Calu3 (cell line): ENCODE measurements at regions not wholly inside any gene's neighbourhood (a gene's known extent, or its start where the extent isn't known, plus 50 kb on each side); places are given as distances from the start of the nearest gene placed in this dataset.
"Not testable (repeated sequence)": the region's sequence is repeated elsewhere in the genome, so short reads cannot be mapped to it uniquely, and the experiment has no call there.

ENCODE experiments used
- BruUV-seq: library from RNA; stranded (reverse); fragments of 400-500 nt; replicated peaks from 2 replicates; lab custom pipeline; 2021; lab: Mats Ljungman, UMichigan
- CTCF ChIA-PET: fragments of 300-600 bp; sonication (Branson Sonifier 250); formaldehyde crosslinking; loops from one replicate; lab custom pipeline; 2022; ENCODE audit warnings: antibody characterized with exemption; lab: Charles Lee
- DNase-seq: peaks from one replicate; pipeline ENCODE4 v3.0.0; 2022
- H3K27ac Mint-ChIP-seq: one replicate; pipeline ENCODE4 v1.8.0; 2022; ENCODE audit warnings: mixed read lengths; ENCODE audit not compliant: unreplicated experiment
- H3K27me3 Mint-ChIP-seq: one replicate; pipeline ENCODE4 v1.8.0; 2022; ENCODE audit warnings: mixed read lengths; ENCODE audit not compliant: unreplicated experiment
- H3K36me3 Mint-ChIP-seq: one replicate; pipeline ENCODE4 v1.8.0; 2022; ENCODE audit warnings: mild to moderate bottlenecking, moderate library complexity, mixed read lengths; ENCODE audit not compliant: insufficient read depth, unreplicated experiment
- H3K4me1 Mint-ChIP-seq: one replicate; pipeline ENCODE4 v1.8.0; 2022; ENCODE audit warnings: mild to moderate bottlenecking, low read depth, mixed read lengths; ENCODE audit not compliant: unreplicated experiment
- H3K4me3 Mint-ChIP-seq: one replicate; pipeline ENCODE4 v1.8.0; 2022; ENCODE audit warnings: mild to moderate bottlenecking, low read depth, moderate library complexity, mixed read lengths; ENCODE audit not compliant: unreplicated experiment
- H3K9me3 Mint-ChIP-seq: one replicate; pipeline ENCODE4 v1.8.0; 2022; ENCODE audit warnings: low read depth, mixed read lengths; ENCODE audit not compliant: unreplicated experiment
- intact Hi-C: fragments of 100-400 bp; cut with micrococcal nuclease; formaldehyde crosslinking; loops from one replicate; pipeline ENCODE4 v1.10.0; 2022; ENCODE audit not compliant: unreplicated experiment
- TF ChIP-seq, protein P1 (sequence below): fragments of 200-600 bp; IDR thresholded peaks from one replicate; pipeline ENCODE4 v1.8.0; 2022; ENCODE audit warnings: antibody characterized with exemption; ENCODE audit not compliant: unreplicated experiment

DNA sequence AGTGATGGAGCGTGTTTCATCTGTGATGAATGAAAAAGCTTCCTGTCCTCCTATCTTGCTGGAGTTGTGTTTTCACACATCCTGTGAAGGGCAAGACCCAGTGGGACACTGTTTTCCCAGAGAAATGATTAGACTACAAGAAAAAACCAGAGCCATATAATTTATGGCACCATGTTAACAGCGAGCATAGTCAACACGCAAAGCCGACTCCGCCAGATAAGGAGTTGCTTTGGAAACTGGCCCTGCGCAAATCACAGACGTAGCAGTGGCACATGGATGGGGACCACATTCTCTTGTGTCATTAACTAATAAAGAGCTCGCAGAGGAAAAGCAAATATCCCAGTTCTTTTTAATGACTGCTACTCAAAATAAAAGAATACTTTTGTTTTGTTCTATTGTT, 471.2 kb upstream of the RUNX1 start:
- BruUV-seq: no TSS peak
- Mint-ChIP-seq H3K4me1 (peaks cover 7% of the 10 kb centered on the region), H3K27me3 (no peaks in the 10 kb centered on the region), H3K27ac (no peak overlapping the region), H3K9me3 (no peaks in the 10 kb centered on the region), H3K4me3 (no peak overlapping the region), H3K36me3 (no peaks in the 10 kb centered on the region)
- TF ChIP-seq, protein P1, sequence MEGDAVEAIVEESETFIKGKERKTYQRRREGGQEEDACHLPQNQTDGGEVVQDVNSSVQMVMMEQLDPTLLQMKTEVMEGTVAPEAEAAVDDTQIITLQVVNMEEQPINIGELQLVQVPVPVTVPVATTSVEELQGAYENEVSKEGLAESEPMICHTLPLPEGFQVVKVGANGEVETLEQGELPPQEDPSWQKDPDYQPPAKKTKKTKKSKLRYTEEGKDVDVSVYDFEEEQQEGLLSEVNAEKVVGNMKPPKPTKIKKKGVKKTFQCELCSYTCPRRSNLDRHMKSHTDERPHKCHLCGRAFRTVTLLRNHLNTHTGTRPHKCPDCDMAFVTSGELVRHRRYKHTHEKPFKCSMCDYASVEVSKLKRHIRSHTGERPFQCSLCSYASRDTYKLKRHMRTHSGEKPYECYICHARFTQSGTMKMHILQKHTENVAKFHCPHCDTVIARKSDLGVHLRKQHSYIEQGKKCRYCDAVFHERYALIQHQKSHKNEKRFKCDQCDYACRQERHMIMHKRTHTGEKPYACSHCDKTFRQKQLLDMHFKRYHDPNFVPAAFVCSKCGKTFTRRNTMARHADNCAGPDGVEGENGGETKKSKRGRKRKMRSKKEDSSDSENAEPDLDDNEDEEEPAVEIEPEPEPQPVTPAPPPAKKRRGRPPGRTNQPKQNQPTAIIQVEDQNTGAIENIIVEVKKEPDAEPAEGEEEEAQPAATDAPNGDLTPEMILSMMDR: no peak
- DNase-seq: no peak
- intact Hi-C loops: loop anchor here (10.0 kb wide), 1 partner anchor 94 kb away; no protein-coding TSS in a partner anchor
- CTCF ChIA-PET: no interaction called here

DNA sequence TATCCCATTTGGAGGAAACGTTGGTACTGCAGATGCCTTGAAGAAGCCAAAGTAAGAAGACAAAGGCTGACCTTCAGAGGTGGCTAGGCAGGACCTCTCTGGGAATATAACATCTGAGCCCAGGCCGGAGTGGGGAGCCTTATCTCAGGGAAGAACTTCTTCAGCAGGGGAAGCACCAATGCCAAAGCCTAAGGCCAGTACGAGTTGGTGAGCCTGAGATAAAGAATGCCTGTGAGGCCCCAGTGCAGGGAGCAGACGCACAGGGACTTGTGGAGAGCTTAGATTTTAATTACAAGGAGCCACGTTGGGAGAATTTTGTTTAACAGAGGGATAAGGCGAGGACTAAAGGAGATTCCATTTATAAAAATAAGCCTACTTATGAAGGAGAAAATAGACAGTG, 468.8 kb upstream of the RUNX1 start:
- DNase-seq: no peak
- CTCF ChIA-PET: no interaction called here
- BruUV-seq: no TSS peak
- H3K27ac Mint-ChIP-seq: no peak overlapping the region
- TF ChIP-seq, protein P1: no peak
- intact Hi-C loops: no loop called here
- H3K9me3 Mint-ChIP-seq: no peaks in the 10 kb centered on the region
- H3K4me3 Mint-ChIP-seq: no peak overlapping the region
- H3K36me3 Mint-ChIP-seq: no peaks in the 10 kb centered on the region
- H3K4me1 Mint-ChIP-seq: no peaks in the 10 kb centered on the region
- no peaks in the 10 kb centered on the region for H3K27me3 Mint-ChIP-seq

DNA sequence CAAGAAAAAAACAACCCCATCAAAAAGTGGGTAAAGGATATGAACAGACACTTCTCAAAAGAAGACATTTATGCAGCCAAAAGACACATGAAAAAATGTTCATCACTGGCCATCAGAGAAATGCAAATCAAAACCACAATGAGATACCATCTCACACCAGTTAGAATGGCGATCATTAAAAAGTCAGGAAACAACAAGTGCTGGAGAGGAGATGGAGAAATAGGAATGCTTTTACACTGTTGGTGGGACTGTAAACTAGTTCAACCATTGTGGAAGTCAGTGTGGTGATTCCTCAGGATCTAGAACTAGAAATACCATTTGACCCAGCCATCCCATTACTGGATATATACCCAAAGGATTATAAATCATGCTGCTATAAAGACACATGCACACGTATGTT, 467.2 kb upstream of the RUNX1 start:
- H3K27me3 Mint-ChIP-seq, CTCF ChIA-PET, H3K27ac Mint-ChIP-seq, DNase-seq, intact Hi-C loops, H3K4me3 Mint-ChIP-seq, H3K36me3 Mint-ChIP-seq, BruUV-seq, H3K9me3 Mint-ChIP-seq: not testable (repeated sequence)
- H3K4me1 Mint-ChIP-seq: peaks cover 10% of the 10 kb centered on the region

DNA sequence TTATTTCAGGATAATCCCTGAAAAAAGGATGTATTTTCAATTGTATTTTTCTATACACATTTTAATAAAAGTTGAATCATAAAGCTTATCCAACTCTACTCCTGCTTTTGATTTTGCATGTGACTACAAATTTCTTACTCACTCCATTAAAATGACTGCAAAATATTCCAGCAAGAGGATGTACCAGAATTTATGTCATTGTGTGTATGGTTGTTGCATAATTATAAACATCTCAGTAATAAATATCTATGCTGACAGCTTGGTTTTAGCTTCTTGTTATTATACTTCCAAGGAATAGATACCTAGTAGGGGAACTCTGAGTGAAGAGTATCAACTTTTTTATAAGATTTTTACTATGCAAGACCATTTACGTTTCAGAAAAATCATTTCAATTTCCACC, 463.2 kb upstream of the RUNX1 start:
- no peak for DNase-seq
- H3K4me3 Mint-ChIP-seq: no peak overlapping the region
- H3K36me3 Mint-ChIP-seq: no peaks in the 10 kb centered on the region
- no TSS peak for BruUV-seq
- H3K27ac Mint-ChIP-seq: no peak overlapping the region
- intact Hi-C loops: no loop called here
- no peaks in the 10 kb centered on the region for H3K27me3 Mint-ChIP-seq
- TF ChIP-seq, protein P1: no peak
- CTCF ChIA-PET: no interaction called here
- H3K9me3 Mint-ChIP-seq: no peaks in the 10 kb centered on the region
- H3K4me1 Mint-ChIP-seq: peaks cover 35% of the 10 kb centered on the region

DNA sequence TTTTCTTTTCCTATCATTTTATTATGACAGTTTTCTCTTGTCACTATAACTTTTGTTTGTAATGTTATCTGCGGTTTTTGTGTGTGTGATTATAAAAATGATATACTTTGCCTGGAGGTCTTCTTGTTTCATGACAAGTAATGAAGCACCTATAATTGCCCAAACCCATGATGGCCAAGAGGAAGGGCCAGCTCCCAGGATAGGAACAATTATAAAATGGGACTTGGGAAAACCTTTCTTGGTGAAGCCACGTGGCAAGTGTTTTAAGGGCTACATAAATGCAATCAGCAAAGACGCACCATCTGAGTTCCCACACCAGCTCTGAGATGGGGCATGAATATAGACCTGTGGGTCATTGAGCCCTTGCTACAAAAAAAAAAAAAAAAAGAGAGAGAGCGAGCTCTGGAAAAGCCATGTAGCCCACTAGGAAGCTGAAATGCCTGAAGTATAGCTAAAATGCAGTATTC, 462.6 kb upstream of the RUNX1 start:
- Mint-ChIP-seq H3K27ac (peak overlapping the region; percentile 17), H3K27me3 (no peaks in the 10 kb centered on the region), H3K36me3 (no peaks in the 10 kb centered on the region), H3K4me1 (peaks cover 41% of the 10 kb centered on the region), H3K9me3 (no peaks in the 10 kb centered on the region), H3K4me3 (no peak overlapping the region)
- TF ChIP-seq, protein P1: no peak
- BruUV-seq: no TSS peak
- intact Hi-C loops: no loop called here
- CTCF ChIA-PET: interaction anchor here (0.6 kb wide), 1 partner anchor 1150 kb away, joined by 4 read pairs; no protein-coding TSS in a partner anchor
- DNase-seq: no peak
